ENCODE measurements at regions not wholly inside any gene's neighbourhood (a gene's known extent, or its start where the extent isn't known, plus 50 kb on each side); places are given as distances from the start of the nearest gene placed in this dataset.
"Not testable (repeated sequence)": the region's sequence is repeated elsewhere in the genome, so short reads cannot be mapped to it uniquely, and the experiment has no call there.

DNA sequence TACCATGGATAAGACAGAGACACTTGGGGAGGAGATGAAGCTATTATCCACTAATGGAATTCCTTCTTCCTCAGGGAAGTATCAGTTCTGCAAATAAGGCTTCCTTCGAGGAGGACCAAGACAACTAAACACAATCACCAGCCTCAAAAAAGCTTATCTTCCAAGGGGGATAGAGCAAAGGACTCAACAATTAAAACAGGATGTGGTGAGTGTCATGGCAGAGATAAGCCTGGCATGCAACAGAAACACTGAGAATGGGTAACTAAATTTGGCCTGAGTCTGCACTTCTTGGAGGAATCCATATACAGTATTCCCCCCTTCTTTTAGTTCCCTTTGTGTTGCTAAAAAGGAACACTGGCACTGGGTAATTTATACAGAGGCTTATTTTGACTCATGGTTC is 1285.2 kb downstream of the GATA3 start:
- no peak for DNase-seq

- DNase-seq = peak in 1 of 2 donors; percentile 14
Measured at GRCh38 chr10:9342885-9343570, 1288.5 kb downstream of the GATA3 start.

DNA sequence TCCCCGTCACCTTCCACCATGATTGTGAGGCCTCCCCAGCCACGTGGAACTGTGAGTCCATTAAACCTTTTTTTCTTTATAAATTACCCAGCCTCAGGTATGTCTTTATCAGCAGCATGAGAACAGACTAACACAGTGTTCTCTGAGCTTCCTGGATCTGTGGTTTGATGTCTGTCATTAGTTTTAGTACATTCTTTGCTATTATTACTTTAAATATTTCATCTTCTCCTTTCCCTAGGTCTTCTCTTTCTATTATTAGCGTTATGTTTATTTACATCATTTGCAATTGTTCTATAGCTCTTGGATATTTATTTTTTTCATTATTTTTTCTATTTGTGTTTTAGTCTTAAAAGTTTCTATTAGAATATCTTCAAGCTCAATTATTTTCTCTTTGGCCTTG is 1293.4 kb downstream of the GATA3 start:
- DNase-seq = not testable (repeated sequence)

DNA sequence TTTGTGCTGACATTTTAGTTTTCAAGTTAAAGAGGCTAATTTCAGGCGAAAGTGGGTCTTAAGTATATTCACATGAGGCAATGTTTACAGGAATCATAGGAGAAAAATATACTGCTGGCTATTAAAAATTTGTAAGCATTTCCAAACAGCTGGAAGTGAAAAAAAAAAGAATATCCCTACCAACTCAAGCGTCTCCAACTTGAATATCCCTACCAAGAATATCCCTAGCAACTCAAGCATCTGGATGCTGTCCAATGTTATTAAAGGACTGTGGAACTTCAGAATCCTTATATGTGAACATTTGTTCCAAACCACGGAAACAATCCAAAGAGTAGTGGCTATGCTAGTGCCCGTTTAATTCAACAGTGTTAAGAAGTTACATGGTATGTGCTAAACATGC is 1303.0 kb downstream of the GATA3 start:
- no peak for DNase-seq

DNA sequence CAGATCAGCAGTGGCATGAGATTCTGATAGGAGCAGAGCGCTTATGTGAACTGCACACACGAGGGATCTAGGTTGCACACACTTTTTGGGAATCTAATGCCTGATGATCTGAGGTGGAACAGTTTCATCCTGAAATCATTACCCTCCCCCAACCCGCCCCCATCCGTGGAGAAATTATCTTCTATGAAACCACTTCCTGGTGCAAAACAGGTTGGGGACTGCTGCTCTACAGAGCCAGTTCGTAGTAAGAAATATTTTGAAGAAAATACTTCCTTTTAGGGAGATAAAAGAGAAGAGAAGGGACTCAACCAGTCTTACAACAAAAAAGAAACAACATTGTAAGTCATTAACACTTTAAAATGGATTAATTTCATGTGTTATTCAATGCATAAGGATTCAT is 1308.2 kb downstream of the GATA3 start:
- DNase-seq = no peak

- DNase-seq = no peak
Measured at GRCh38 chr10:9379183-9379582, 1324.7 kb downstream of the GATA3 start.

GRCh38 chr10:9381733-9382532 is 1327.4 kb downstream of the GATA3 start:
- no peak for DNase-seq

GRCh38 chr10:9382533-9382866 is 1328.0 kb downstream of the GATA3 start:
- DNase-seq = no peak

DNA sequence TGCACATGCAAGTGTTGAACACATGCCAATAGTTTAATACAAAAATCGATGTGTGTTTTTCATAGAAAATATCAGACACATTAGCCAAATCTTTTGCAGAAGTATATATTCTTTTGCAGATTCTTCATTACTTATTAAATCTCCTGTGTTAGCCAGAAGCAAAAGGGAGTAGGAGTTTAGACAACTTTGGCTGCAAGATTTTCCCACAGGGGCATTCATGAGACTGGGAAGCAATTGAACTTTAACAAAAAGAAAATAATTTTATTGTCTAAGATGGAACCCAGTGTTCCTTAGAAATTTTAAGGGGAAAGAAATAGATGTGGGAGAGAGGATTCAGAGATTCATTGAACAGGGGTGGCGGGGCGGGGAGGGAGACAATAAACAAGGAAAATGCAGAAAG is 1336.0 kb downstream of the GATA3 start:
- no peak for DNase-seq

GRCh38 chr10:9399275-9399983 is 1344.9 kb downstream of the GATA3 start:
- DNase-seq = no peak

GRCh38 chr10:9402067-9402466 is 1347.6 kb downstream of the GATA3 start:
- DNase-seq = not testable (repeated sequence)

DNA sequence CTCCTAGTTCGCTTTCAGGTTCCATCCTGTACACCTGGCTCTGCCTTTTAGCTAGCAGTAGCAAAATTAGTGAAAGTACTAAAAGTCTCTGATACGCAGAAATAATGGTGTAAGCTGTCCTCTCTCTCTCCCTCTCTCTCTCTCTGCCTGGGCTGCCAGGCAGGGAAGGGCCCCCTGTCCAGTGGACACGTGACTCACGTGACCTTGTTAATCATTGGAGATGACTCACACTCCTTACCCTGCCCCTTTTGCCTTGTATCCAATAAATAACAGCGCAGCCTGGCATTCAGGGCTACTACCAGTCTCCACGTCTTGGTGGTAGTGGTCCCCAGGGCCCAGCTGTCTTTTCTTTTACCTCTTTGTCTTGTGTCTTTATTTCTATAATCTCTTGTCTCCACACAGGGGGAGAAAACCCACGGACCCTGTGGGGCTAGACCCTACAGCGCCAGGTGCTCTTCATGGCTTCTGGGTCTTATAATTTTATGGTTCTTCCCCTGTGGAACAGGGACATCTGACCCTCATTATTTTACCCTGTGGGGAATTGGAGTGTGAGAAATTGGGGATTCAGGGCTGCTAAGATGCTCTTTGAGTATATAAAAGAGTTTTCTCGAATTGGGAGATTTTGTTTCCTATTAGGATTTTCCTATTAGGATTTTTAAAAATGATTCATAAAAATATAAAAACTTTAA is 1348.2 kb downstream of the GATA3 start:
- not testable (repeated sequence) for DNase-seq

DNA sequence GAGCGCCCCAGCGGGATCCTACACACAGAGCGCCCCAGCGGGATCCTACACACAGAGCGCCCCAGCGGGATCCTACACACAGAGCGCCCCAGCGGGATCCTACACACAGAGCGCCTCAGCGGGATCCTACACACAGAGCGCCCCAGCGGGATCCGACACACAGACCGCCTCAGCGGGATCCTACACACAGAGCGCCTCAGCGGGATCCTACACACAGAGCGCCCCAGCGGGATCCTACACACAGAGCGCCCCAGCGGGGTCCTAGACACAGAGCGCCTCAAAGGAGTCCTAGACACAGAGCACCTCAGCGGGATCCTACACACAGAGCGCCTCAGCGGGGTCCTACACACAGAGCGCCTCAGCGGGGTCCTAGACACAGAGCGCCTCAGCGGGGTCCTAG is 1352.7 kb downstream of the GATA3 start:
- not testable (repeated sequence) for DNase-seq

DNA sequence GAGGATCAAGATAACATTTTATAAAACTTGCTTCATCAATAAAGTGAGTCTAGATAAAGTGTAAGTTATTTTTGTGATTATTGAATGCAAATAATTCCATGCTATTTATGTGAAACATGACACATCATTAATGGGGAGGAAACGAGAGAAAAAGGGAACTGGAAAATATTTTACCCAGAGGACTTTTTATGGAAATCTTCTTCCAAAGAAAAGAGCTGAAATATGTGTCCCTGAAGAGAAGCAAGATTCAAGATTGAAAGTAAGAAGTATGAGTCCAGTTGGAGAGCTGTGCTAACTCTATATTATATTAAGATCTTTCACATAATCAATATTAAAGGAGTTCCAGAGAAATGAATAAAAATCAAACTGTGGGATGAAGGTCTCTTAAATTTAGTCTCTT is 1361.8 kb downstream of the GATA3 start:
- no peak for DNase-seq

- DNase-seq = no peak
Measured at GRCh38 chr10:9419757-9420156, 1365.3 kb downstream of the GATA3 start.

DNA sequence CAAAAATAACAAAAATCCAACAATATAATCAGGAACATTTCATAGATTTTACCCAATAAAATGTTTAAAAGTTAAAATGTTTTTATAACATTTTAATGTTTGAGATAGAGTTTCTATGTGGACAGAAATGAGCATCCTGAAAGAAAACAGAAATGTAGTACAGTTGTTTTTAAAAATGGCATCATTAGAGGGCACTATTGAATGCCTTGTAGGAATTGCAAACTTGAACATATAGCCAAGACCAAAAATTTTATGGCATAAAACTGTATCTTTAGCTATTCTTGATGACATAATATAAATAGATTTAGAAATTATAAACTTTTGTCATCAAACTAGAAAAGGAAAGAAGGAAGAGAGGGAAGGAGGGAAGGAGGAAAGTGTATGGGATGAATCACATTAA is 1372.7 kb downstream of the GATA3 start:
- DNase-seq = no peak

- no peak for DNase-seq
Measured at GRCh38 chr10:9437131-9437530, 1382.6 kb downstream of the GATA3 start.

DNA sequence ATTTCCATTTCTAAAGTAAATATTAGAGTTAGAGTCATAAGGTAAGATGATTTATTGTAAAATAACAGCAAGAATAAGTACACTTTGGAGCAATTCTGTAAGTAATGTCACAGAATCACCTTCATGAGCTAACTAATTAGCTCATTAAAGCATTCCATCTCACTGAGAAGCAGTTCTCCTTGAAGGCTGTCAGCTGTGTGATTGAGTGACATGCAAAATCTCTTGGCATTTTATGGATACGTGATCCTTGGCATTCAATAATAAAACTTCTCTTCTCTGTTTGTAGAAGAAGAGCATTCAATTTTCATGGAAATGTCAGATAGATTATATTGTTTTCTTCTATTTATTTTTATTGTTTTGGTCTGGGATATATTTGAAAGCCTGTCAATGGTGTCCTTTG is 1389.3 kb downstream of the GATA3 start:
- DNase-seq = no peak

DNA sequence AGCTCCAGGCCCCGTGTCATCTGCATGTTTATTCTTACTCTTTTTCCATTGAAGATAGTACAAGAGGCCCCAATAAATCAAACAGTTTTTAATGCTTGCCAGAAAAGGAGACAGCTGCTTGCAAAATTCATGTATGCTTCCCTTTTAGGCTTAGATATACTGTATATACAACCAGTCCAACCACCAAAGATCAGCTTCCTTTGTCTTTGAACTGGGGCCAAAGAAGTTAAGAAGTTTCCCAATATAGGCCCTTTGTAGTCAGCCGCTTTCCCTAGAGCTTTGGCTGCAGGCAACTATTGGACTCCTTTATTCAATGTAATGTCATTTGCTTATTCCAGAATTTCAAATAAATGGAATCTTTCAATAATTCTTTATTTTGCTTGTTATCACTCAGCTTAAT is 1395.0 kb downstream of the GATA3 start:
- no peak for DNase-seq

DNA sequence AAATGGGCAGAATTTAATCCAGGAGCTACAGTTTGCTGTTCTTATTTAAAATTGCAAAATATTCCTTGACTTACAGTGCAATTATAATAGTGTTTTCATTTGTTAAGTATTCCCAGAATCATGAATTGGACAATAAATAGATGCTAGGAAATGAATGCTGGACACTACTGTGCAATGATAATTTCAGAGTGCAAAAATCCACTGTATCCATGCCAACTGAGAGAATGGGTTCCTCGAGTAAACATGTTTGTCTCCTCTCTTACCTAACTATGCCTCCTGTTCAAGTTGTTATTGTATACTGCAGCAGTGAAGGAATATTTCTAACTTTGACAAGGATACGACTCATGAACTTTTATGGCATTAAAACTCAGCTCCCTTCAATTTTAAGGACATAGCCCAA is 1396.3 kb downstream of the GATA3 start:
- DNase-seq = no peak

DNA sequence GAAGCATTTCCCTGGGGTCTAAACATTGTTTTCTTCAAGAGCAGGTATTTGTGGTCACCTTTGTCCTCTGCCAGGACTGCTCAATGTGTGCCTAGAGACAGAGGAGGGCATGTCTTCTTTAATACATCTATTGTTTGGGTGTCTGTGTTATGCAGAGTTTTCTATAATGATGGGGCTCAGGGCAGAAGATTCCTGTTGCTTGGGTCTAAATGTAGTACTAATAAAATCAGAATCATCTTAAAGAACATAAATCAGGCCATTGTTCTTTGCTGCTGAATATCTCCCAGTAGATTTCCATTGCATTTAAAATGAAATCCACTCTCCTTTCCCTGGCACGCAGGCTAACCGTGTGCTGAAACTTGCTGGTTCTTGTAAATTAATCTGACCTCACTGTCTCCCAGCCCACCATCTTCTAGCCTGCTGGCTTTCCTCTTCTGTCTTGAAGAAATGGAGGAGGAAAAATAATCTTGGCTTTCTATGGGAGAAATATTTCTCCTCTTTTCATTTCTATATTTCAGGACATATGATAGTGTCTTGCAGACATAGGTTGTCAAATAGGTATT is 1396.8 kb downstream of the GATA3 start:
- DNase-seq = no peak

- no peak for DNase-seq
Measured at GRCh38 chr10:9452056-9452455, 1397.6 kb downstream of the GATA3 start.

DNA sequence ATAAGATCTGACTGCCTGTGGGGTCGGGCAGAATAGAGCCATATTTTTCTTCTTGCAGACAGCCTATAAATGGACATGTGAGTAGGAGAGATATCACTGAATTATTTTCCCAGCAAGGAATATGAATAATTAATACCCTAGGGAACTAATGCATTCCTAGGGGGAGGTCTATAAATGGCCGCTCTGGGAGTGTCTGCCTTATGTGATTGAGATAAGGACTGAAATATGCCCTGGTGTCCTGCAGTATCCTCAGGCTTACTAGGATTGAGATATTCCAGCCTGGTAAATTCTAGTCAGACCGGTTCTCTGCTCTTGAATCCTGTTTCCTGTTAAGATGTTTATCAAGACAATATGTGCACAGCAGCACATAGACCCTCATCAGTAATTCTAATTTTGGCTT is 1399.4 kb downstream of the GATA3 start:
- DNase-seq = not testable (repeated sequence)

Data from CD4-positive, alpha-beta T cell treated with Interferon alpha-2 for 1 hour (primary cell).